ENCODE measurements at regions not wholly inside any gene's neighbourhood (a gene's known extent, or its start where the extent isn't known, plus 50 kb on each side); places are given as distances from the start of the nearest gene placed in this dataset.

DNA sequence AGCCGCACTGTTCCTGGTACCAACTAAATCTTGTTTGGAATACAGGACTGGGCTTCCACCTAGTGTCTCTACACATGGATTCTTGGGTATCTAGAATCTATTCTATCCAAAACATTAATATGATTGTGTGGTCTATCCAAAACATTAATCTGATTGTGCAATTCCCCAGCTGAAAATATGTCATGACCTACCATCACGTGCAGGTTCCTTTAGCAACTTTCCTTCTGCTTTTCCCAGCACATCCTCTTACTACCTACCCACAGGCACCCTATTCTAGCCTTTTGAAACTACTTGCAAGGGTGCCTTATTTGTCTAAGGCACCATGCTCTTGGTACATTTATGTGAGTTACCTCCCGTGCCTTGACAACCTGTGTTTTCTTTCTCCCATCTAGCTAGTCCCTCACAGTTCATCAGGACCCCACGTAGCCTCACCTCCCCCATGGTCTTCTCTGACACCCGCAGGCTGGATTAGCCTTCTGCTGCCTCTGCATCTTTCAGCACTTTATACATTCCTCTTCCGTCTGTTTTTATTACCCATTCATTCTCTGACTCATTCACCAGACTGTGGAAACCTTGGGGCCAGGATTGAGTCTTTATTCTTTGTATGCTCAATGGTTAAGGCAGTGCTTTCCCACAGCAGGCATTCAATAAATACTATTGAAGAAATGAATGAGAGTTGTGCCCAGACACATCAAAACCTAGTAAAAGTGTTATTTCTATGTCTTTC is 88.8 kb upstream of the FAM9B start:
- H3K27ac ChIP-seq (ENCODE audit: low read depth in 1 of 3, low read length in 2 of 3), result no peak overlapping the region
- H3K27me3 ChIP-seq (ENCODE audit: control insufficient read depth in 3 of 3, insufficient read depth in 3 of 3, low read length in 3 of 3), result no peaks in the 10 kb centered on the region
- no peak overlapping the region for H3K4me3 ChIP-seq (ENCODE audit: low read depth in 1 of 3, low read length in 3 of 3)
- DNase-seq (no peak), FAIRE-seq (no peak)
- no peaks in the 10 kb centered on the region for H3K36me3 ChIP-seq (ENCODE audit: control insufficient read depth in 3 of 3, insufficient read depth in 2 of 3, low read depth in 1 of 3, low read length in 3 of 3)
- no peaks in the 10 kb centered on the region for H3K9me3 ChIP-seq (ENCODE audit: control insufficient read depth in 2 of 2, insufficient read depth in 1 of 2, low read depth in 1 of 2, low read length in 1 of 2)
- H3K4me1 ChIP-seq (ENCODE audit: control insufficient read depth in 3 of 3, insufficient read depth in 2 of 3, low read depth in 1 of 3, low read length in 2 of 3), result no peaks in the 10 kb centered on the region
- 68 to 79% (median 76%) methylated on average over 6 of the region's 6 CpGs for WGBS, 3 donors

DNA sequence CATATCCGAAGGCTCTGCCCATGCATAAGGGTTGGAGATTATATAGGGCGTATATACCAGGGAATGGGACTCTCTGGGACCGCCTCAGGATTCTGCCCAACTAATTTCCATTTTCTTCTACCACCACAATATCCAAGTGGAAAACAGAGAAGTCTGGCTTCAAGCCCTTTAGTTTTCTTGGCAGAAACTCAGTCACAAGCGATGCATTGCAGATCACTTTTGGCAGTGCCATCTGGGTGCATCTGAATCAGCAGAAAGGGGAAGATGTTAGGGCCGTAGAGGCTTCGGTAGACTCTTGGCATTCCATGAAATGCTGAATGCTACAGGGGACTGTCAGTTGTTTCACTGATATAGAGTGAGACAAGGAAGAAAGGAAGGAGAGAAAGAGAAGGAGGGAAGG is 94.1 kb upstream of the FAM9B start:
- Histone ChIP-seq H3K9me3 (ENCODE audit: control insufficient read depth in 2 of 2, insufficient read depth in 1 of 2, low read depth in 1 of 2, low read length in 1 of 2) (no peaks in the 10 kb centered on the region), H3K27ac (ENCODE audit: low read depth in 1 of 3, low read length in 2 of 3) (no peak overlapping the region), H3K4me1 (ENCODE audit: control insufficient read depth in 3 of 3, insufficient read depth in 2 of 3, low read depth in 1 of 3, low read length in 2 of 3) (no peaks in the 10 kb centered on the region), H3K36me3 (ENCODE audit: control insufficient read depth in 3 of 3, insufficient read depth in 2 of 3, low read depth in 1 of 3, low read length in 3 of 3) (no peaks in the 10 kb centered on the region), H3K27me3 (ENCODE audit: control insufficient read depth in 3 of 3, insufficient read depth in 3 of 3, low read length in 3 of 3) (no peaks in the 10 kb centered on the region), H3K4me3 (ENCODE audit: low read depth in 1 of 3, low read length in 3 of 3) (no peak overlapping the region)
- FAIRE-seq (no peak), DNase-seq (no peak)
- WGBS, 3 donors, result 90 to 92% (median 92%) methylated on average over 6 of the region's 6 CpGs

- DNase-seq, result no peak
- 80 to 88% (median 84%) methylated on average over 8 of the region's 8 CpGs for WGBS, 3 donors
- no peak overlapping the region for H3K4me3 ChIP-seq (ENCODE audit: low read depth in 1 of 3, low read length in 3 of 3)
Measured at GRCh38 chrX:9130031-9130430, 96.1 kb upstream of the FAM9B start.

GRCh38 chrX:9131066-9131465 is 97.1 kb upstream of the FAM9B start:
- H3K9me3 ChIP-seq (ENCODE audit: control insufficient read depth in 2 of 2, insufficient read depth in 1 of 2, low read depth in 1 of 2, low read length in 1 of 2), result no peaks in the 10 kb centered on the region
- no peak overlapping the region for H3K4me3 ChIP-seq (ENCODE audit: low read depth in 1 of 3, low read length in 3 of 3)
- 80 to 90% (median 88%) methylated on average over 4 of the region's 4 CpGs for WGBS, 3 donors
- no peak for FAIRE-seq
- no peak overlapping the region for H3K27ac ChIP-seq (ENCODE audit: low read depth in 1 of 3, low read length in 2 of 3)
- no peaks in the 10 kb centered on the region for H3K27me3 ChIP-seq (ENCODE audit: control insufficient read depth in 3 of 3, insufficient read depth in 3 of 3, low read length in 3 of 3)
- DNase-seq, result no peak
- H3K4me1 ChIP-seq (ENCODE audit: control insufficient read depth in 3 of 3, insufficient read depth in 2 of 3, low read depth in 1 of 3, low read length in 2 of 3), result no peaks in the 10 kb centered on the region
- no peaks in the 10 kb centered on the region for H3K36me3 ChIP-seq (ENCODE audit: control insufficient read depth in 3 of 3, insufficient read depth in 2 of 3, low read depth in 1 of 3, low read length in 3 of 3)

More at GRCh38 chrX:9130031-9130430, 96.1 kb upstream of the FAM9B start:
- Histone ChIP-seq H3K27me3 (ENCODE audit: control insufficient read depth in 3 of 3, insufficient read depth in 3 of 3, low read length in 3 of 3) (no peaks in the 10 kb centered on the region), H3K36me3 (ENCODE audit: control insufficient read depth in 3 of 3, insufficient read depth in 2 of 3, low read depth in 1 of 3, low read length in 3 of 3) (no peaks in the 10 kb centered on the region), H3K9me3 (ENCODE audit: control insufficient read depth in 2 of 2, insufficient read depth in 1 of 2, low read depth in 1 of 2, low read length in 1 of 2) (no peaks in the 10 kb centered on the region), H3K27ac (ENCODE audit: low read depth in 1 of 3, low read length in 2 of 3) (no peak overlapping the region), H3K4me1 (ENCODE audit: control insufficient read depth in 3 of 3, insufficient read depth in 2 of 3, low read depth in 1 of 3, low read length in 2 of 3) (no peaks in the 10 kb centered on the region)
- FAIRE-seq, result no peak

DNA sequence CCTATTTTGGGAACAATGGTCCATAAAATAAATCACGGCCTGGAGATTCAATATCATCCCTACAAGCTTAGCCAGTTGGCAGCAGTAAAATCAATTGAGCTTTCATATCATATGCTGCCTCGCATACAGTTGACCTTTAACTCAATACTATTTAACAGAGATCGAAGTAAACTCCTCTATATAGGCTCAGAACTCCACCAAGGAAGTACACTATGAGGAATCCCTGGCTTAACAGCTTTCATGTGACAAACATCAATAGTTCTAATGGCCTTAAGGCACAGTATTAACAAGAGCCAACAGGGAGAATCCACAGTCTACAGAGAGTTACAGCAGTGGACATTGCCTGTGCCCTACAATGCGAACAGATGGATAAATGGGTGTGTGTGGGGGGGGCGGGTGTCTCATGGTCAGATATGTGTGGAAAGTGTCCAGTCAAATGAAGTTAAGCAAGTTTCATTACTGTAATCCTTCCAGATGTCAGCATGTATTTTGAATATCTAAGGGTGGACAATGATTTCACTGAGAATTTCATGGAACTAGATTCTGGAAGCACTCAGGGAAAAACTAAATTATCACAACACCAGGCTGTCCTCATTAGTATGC is 98.2 kb upstream of the FAM9B start:
- Histone ChIP-seq H3K36me3 (ENCODE audit: control insufficient read depth in 3 of 3, insufficient read depth in 2 of 3, low read depth in 1 of 3, low read length in 3 of 3) (no peaks in the 10 kb centered on the region), H3K4me3 (ENCODE audit: low read depth in 1 of 3, low read length in 3 of 3) (no peak overlapping the region), H3K27ac (ENCODE audit: low read depth in 1 of 3, low read length in 2 of 3) (no peak overlapping the region), H3K9me3 (ENCODE audit: control insufficient read depth in 2 of 2, insufficient read depth in 1 of 2, low read depth in 1 of 2, low read length in 1 of 2) (no peaks in the 10 kb centered on the region), H3K4me1 (ENCODE audit: control insufficient read depth in 3 of 3, insufficient read depth in 2 of 3, low read depth in 1 of 3, low read length in 2 of 3) (no peaks in the 10 kb centered on the region), H3K27me3 (ENCODE audit: control insufficient read depth in 3 of 3, insufficient read depth in 3 of 3, low read length in 3 of 3) (no peaks in the 10 kb centered on the region)
- no peak for FAIRE-seq
- 61 to 79% (median 72%) methylated on average over 5 of the region's 5 CpGs for WGBS, 3 donors
- DNase-seq, result no peak

DNA sequence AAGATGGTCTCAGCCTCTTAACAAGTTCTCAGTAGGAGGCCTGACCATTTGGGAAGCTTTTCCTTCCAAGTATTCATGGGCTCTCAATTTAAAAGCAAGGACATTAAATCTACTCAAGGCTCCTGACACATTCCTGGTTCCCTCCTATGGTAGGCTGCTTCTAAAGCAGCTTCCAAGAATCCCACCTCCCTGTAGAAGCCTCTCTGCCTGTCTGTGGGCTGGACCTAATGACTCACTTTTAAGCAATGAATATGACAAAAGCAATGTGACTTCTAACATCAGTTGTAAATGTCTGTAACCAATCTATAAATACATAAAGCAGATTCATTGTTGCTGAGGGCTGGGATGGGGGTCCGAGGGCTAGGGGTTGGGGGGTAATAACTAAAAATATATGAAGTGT is 99.5 kb upstream of the FAM9B start:
- Histone ChIP-seq H3K27ac (ENCODE audit: low read depth in 1 of 3, low read length in 2 of 3) (no peak overlapping the region), H3K4me1 (ENCODE audit: control insufficient read depth in 3 of 3, insufficient read depth in 2 of 3, low read depth in 1 of 3, low read length in 2 of 3) (no peaks in the 10 kb centered on the region), H3K9me3 (ENCODE audit: control insufficient read depth in 2 of 2, insufficient read depth in 1 of 2, low read depth in 1 of 2, low read length in 1 of 2) (no peaks in the 10 kb centered on the region), H3K4me3 (ENCODE audit: low read depth in 1 of 3, low read length in 3 of 3) (no peak overlapping the region), H3K36me3 (ENCODE audit: control insufficient read depth in 3 of 3, insufficient read depth in 2 of 3, low read depth in 1 of 3, low read length in 3 of 3) (no peaks in the 10 kb centered on the region), H3K27me3 (ENCODE audit: control insufficient read depth in 3 of 3, insufficient read depth in 3 of 3, low read length in 3 of 3) (no peaks in the 10 kb centered on the region)
- 71 to 81% (median 76%) methylated on average over 1 of the region's 1 CpG for WGBS, 3 donors
- DNase-seq (no peak), FAIRE-seq (no peak)

DNA sequence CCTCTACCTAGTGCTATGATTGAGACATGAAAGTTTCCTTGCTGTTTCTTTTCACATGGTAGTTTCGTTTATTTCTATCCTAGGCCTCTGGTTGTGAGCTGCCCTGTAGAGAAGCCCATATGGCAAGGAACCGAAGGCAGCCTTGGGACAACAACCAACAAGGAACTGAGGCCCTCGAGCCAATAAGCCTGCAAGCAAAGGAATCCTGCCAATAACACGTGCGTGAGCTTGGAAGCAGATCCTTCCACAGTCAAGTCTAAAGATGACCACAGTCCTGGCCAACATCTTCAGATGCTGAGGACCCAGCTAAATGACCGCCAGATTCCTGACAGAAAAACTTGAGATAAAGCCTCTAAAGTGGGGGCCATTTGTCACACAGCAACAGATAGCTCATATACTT is 100.4 kb upstream of the FAM9B start:
- Histone ChIP-seq H3K27ac (ENCODE audit: low read depth in 1 of 3, low read length in 2 of 3) (no peak overlapping the region), H3K9me3 (ENCODE audit: control insufficient read depth in 2 of 2, insufficient read depth in 1 of 2, low read depth in 1 of 2, low read length in 1 of 2) (no peaks in the 10 kb centered on the region), H3K4me1 (ENCODE audit: control insufficient read depth in 3 of 3, insufficient read depth in 2 of 3, low read depth in 1 of 3, low read length in 2 of 3) (no peaks in the 10 kb centered on the region), H3K4me3 (ENCODE audit: low read depth in 1 of 3, low read length in 3 of 3) (no peak overlapping the region), H3K36me3 (ENCODE audit: control insufficient read depth in 3 of 3, insufficient read depth in 2 of 3, low read depth in 1 of 3, low read length in 3 of 3) (no peaks in the 10 kb centered on the region), H3K27me3 (ENCODE audit: control insufficient read depth in 3 of 3, insufficient read depth in 3 of 3, low read length in 3 of 3) (no peaks in the 10 kb centered on the region)
- no peak for DNase-seq
- 65 to 80% (median 68%) methylated on average over 6 of the region's 6 CpGs for WGBS, 3 donors
- FAIRE-seq, result no peak

GRCh38 chrX:9135901-9136510 is 102.1 kb upstream of the FAM9B start:
- H3K4me3 ChIP-seq (ENCODE audit: low read depth in 1 of 3, low read length in 3 of 3), result no peak overlapping the region
- H3K27me3 ChIP-seq (ENCODE audit: control insufficient read depth in 3 of 3, insufficient read depth in 3 of 3, low read length in 3 of 3), result no peaks in the 10 kb centered on the region
- FAIRE-seq (no peak), DNase-seq (no peak)
- no peaks in the 10 kb centered on the region for H3K36me3 ChIP-seq (ENCODE audit: control insufficient read depth in 3 of 3, insufficient read depth in 2 of 3, low read depth in 1 of 3, low read length in 3 of 3)
- 43 to 66% (median 65%) methylated on average over 6 of the region's 6 CpGs for WGBS, 3 donors
- H3K27ac ChIP-seq (ENCODE audit: low read depth in 1 of 3, low read length in 2 of 3), result no peak overlapping the region
- H3K4me1 ChIP-seq (ENCODE audit: control insufficient read depth in 3 of 3, insufficient read depth in 2 of 3, low read depth in 1 of 3, low read length in 2 of 3), result no peaks in the 10 kb centered on the region
- no peaks in the 10 kb centered on the region for H3K9me3 ChIP-seq (ENCODE audit: control insufficient read depth in 2 of 2, insufficient read depth in 1 of 2, low read depth in 1 of 2, low read length in 1 of 2)

Measured in small intestine (tissue), 7 donors.